ENCODE measurements at regions not wholly inside any gene's neighbourhood (a gene's known extent, or its start where the extent isn't known, plus 50 kb on each side); places are given as distances from the start of the nearest gene placed in this dataset.

DNA sequence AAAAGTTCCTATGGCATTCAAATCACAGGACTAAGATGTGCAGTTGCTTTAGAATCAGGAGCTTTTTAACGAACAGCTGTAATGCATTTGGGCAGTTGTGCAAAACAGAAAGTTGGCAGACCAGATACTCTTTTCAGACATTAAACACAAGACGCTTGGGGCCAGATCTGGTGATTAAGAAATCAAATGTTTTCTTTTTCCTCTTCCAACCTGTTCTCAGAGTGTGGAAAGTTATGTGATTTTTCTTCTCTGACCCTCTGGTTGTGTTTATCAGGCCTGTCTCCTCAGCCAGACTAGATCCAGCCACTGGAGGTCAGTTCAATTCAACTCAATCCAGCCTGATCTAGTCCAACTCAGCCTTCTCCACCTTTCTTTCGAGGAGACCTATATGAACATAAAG, 298.5 kb upstream of the PCSK5 start:
- Histone ChIP-seq H3K4me1 (ENCODE audit: control insufficient read depth in 1 of 2, insufficient read depth in 2 of 2, low read length in 2 of 2) (no peaks in the 10 kb centered on the region), H3K4me2 (ENCODE audit: low read length) (no peak overlapping the region), H3K36me3 (ENCODE audit: control insufficient read depth in 1 of 2, insufficient read depth in 2 of 2, low read length in 2 of 2) (no peaks in the 10 kb centered on the region), H3K79me2 (ENCODE audit: insufficient read depth, low read length) (no peaks in the 10 kb centered on the region), H3K4me3 (replicated peaks in 1 of 2; ENCODE audit: low read depth in 1 of 2, low read length in 2 of 2) (no peak overlapping the region), H2AFZ (ENCODE audit: low read depth, low read length, poor library complexity, severe bottlenecking) (no peak overlapping the region), H3K9me3 (ENCODE audit: control insufficient read depth in 1 of 2, insufficient read depth in 1 of 2, low read depth in 1 of 2, low read length in 2 of 2) (no peaks in the 10 kb centered on the region), H4K20me1 (ENCODE audit: insufficient read depth) (no peaks in the 10 kb centered on the region), H3K9me2 (ENCODE audit: insufficient read depth) (no peaks in the 10 kb centered on the region), H3K9ac (ENCODE audit: low read length) (no peak overlapping the region), H3K27ac (ENCODE audit: low read depth, low read length) (no peak overlapping the region), H3K27me3 (ENCODE audit: insufficient read depth, low read length) (0 out of 2 replicates have a peak, but pooled peaks cover 8% of the 10 kb centered on the region)
- ATAC-seq (no peak), DNase-seq (ENCODE audit: low read depth, low spot score) (no peak)
- TF ChIP-seq POLR2AphosphoS5 (IDR thresholded peaks at IDR 0.05; ENCODE audit: low read depth, low read length) (no peak), TCF7L2 (IDR thresholded peaks at IDR 0.05; ENCODE audit: borderline replicate concordance, extremely low read depth, insufficient read depth, insufficient read length) (no peak), POLR2A (IDR thresholded peaks at IDR 0.05; ENCODE audit: borderline replicate concordance, extremely low read depth, insufficient read depth, insufficient read length) (no peak), JUND (IDR thresholded peaks at IDR 0.05) (no peak), EZH2phosphoT487 (IDR thresholded peaks at IDR 0.05; ENCODE audit: borderline replicate concordance) (no peak), EGR1 (IDR thresholded peaks at IDR 0.05; ENCODE audit: low read depth) (no peak), FOSL1 (IDR thresholded peaks at IDR 0.05; ENCODE audit: low read depth) (no peak), RAD21 (IDR thresholded peaks at IDR 0.05; ENCODE audit: low read depth) (no peak), SIN3A (IDR thresholded peaks at IDR 0.05; ENCODE audit: low read depth) (no peak), EZH2 (IDR thresholded peaks at IDR 0.05) (no peak), CTCF (IDR thresholded peaks at IDR 0.05 in 2 of 3, conservative IDR thresholded peaks at IDR 0.05 in 1 of 3; ENCODE audit: borderline replicate concordance in 1 of 3, insufficient read depth in 1 of 3, low read depth in 2 of 3, low read length in 2 of 3) (no peak), CEBPB (IDR thresholded peaks at IDR 0.05; ENCODE audit: low read depth) (no peak), SRF (IDR thresholded peaks at IDR 0.05; ENCODE audit: low read depth) (no peak), YY1 (IDR thresholded peaks at IDR 0.05; ENCODE audit: extremely low read depth, insufficient replicate concordance, low read depth, low read length) (no peak), ZBTB33 (IDR thresholded peaks at IDR 0.05; ENCODE audit: extremely low read depth, insufficient replicate concordance, low read length) (no peak), SP1 (IDR thresholded peaks at IDR 0.05; ENCODE audit: low read depth) (no peak), ELF1 (IDR thresholded peaks at IDR 0.05; ENCODE audit: borderline replicate concordance, low read depth) (no peak)
- TF ChIP-seq, protein P1, sequence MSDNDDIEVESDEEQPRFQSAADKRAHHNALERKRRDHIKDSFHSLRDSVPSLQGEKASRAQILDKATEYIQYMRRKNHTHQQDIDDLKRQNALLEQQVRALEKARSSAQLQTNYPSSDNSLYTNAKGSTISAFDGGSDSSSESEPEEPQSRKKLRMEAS (IDR thresholded peaks at IDR 0.05), result no peak
- TF ChIP-seq, protein P2, sequence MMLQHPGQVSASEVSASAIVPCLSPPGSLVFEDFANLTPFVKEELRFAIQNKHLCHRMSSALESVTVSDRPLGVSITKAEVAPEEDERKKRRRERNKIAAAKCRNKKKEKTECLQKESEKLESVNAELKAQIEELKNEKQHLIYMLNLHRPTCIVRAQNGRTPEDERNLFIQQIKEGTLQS (IDR thresholded peaks at IDR 0.05), result no peak
- TF ChIP-seq, protein P3, sequence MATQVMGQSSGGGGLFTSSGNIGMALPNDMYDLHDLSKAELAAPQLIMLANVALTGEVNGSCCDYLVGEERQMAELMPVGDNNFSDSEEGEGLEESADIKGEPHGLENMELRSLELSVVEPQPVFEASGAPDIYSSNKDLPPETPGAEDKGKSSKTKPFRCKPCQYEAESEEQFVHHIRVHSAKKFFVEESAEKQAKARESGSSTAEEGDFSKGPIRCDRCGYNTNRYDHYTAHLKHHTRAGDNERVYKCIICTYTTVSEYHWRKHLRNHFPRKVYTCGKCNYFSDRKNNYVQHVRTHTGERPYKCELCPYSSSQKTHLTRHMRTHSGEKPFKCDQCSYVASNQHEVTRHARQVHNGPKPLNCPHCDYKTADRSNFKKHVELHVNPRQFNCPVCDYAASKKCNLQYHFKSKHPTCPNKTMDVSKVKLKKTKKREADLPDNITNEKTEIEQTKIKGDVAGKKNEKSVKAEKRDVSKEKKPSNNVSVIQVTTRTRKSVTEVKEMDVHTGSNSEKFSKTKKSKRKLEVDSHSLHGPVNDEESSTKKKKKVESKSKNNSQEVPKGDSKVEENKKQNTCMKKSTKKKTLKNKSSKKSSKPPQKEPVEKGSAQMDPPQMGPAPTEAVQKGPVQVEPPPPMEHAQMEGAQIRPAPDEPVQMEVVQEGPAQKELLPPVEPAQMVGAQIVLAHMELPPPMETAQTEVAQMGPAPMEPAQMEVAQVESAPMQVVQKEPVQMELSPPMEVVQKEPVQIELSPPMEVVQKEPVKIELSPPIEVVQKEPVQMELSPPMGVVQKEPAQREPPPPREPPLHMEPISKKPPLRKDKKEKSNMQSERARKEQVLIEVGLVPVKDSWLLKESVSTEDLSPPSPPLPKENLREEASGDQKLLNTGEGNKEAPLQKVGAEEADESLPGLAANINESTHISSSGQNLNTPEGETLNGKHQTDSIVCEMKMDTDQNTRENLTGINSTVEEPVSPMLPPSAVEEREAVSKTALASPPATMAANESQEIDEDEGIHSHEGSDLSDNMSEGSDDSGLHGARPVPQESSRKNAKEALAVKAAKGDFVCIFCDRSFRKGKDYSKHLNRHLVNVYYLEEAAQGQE (IDR thresholded peaks at IDR 0.05; ENCODE audit: low read depth), result no peak
- BruUV-seq (replicated peaks), result no TSS peak
- POLR2A ChIA-PET, result no interaction called here
- RAD21 ChIA-PET (ENCODE audit: low non-redundant PET in 1 of 2, low total read pairs in 2 of 2, uncharacterized antibody in 2 of 2, unreplicated experiment in 2 of 2), result no interaction called here
- CTCF ChIA-PET, result no interaction called here
- intact Hi-C loops (cut with micrococcal nuclease), result loop anchor here (10.0 kb wide), 2 partner anchors 253 to 703 kb away; no protein-coding TSS in a partner anchor
